GM19395 (cell line): ENCODE measurements at regions not wholly inside any gene's neighbourhood (a gene's known extent, or its start where the extent isn't known, plus 50 kb on each side); places are given as distances from the start of the nearest gene placed in this dataset.

ENCODE experiments used
- ATAC-seq: cut with Tn5 transposase; IDR thresholded peaks from one replicate; pipeline ENCODE4 v1.9.1; 2021; ENCODE audit warnings: mild to moderate bottlenecking, moderate library complexity; ENCODE audit not compliant: unreplicated experiment

DNA sequence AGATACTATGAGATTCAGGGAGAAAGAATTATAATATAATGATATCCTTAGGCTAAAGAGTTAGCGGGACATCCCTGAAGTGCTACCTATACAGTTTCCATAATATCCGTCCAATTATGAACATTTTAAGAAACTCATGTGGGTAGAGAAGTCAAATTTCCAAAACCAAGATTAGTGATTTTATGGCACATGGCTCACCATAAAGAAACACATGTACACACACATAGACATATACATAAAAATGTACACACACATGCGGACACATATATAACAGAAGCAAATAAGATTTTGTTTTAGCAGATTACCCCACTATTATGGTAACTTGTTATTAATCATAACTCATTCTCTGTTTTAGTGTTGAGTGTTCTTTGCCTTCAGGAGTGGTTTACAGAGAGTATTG is 566.7 kb upstream of the NEGR1 start:
- no peak for ATAC-seq

DNA sequence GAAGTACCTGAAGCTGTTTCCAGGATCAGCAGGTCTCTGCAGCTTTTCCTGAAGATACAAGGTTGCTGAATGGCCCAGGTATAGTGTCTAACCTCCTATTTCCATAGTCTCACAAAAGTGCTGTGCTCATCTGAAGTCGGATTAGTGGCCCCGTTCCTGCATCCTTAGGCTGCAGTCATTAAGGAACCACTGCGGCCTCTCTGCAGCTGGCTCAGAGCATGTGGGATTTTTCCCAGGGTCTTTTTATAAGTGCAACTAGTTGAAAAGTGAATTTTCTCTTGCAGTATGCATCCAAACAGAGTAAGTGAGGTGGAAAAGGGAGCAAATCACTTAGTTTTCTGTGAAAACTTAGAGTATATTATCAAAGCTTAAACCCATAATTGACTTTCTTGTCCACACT is 565.3 kb upstream of the NEGR1 start:
- ATAC-seq, result no peak

DNA sequence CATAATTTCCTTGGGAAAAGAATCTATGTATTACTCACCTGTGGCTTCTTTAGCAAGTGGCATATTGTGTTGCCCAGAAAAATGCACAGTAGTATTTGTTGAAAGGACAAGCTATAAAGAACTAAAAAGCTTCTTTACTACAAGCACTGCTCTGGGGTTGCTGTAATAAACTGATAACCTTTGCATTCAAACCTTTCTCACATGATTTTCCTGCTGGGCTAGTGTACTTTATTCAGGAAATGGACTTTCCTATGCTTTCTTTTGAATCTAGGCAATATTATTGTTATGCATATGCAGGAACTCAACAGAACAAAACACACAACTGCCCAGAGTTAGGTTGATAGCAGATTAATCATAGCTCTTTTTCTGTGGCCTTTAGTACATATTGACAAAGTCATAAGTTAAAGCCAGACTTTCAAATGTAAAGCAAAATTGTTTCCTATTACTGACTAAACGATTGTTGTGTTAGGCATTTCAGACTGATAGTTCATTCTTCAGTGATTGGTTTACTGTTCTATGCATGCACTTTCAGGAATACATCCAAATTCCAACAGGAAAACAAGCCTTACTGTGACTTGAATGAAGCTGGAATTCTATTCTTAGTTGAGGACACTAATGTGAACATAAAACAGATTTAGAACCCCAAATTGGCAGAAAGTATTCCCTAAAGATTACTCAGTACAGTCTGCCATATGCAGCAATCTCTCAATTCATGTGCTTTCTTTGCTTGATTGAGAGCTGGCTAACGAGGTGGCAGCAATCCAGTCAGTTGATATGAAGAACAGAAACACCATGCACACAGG is 564.3 kb upstream of the NEGR1 start:
- no peak for ATAC-seq

DNA sequence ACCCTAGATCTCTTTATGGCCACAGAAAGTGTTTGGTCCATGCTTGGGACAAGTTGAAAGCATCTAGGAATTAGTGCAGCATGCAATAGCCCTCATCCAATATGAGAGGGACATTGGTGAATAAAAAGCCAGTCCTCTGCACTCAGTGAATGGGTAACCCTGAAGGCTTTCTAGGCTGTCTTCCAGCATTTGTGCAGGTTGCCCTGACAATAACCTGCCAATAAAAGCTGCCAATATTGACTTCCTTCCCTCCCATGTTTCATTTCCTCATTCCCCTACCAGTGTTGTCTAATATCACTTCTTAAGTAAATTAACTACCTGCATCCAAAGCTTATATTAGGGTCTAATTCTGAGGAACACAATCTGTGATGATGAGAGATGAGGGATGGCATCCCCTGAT is 563.6 kb upstream of the NEGR1 start:
- no peak for ATAC-seq

DNA sequence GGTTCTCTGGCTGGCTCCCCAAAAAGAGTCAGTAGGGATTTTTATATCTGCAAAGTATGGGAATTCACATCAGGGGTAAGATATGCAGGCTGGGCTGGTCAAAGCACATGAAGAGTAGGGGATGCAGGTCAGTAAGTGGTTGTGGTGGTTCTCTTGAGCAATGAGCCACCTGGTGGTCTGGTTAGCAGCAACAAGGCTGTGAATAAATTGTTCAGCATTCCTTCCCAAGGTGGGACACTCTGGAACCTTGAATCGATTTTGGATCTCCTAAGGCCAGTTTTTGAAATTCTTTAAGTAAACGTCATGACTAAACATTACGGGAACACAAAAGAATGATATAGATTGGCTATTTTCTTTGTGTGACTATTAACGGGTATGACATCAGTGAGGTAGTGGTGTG is 563.0 kb upstream of the NEGR1 start:
- ATAC-seq, result no peak

DNA sequence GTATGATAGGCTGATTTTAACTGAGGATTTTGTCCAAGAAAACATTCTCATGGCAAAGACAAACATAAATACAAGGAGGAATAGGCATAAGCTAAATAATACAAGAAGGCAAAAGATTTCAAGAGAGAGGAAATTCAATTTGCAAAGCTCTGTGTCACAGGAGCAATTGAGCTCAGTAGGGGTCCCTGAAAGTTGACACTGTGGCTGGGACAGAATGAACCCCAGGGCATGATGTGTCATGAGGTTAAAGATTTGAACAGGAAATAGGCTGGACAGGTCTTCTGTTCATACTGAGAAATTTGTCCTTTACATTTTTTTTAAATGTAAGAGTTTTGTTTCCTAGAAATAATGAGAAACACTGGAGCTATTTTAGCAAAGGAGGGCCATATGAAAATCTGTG is 555.4 kb upstream of the NEGR1 start:
- no peak for ATAC-seq

DNA sequence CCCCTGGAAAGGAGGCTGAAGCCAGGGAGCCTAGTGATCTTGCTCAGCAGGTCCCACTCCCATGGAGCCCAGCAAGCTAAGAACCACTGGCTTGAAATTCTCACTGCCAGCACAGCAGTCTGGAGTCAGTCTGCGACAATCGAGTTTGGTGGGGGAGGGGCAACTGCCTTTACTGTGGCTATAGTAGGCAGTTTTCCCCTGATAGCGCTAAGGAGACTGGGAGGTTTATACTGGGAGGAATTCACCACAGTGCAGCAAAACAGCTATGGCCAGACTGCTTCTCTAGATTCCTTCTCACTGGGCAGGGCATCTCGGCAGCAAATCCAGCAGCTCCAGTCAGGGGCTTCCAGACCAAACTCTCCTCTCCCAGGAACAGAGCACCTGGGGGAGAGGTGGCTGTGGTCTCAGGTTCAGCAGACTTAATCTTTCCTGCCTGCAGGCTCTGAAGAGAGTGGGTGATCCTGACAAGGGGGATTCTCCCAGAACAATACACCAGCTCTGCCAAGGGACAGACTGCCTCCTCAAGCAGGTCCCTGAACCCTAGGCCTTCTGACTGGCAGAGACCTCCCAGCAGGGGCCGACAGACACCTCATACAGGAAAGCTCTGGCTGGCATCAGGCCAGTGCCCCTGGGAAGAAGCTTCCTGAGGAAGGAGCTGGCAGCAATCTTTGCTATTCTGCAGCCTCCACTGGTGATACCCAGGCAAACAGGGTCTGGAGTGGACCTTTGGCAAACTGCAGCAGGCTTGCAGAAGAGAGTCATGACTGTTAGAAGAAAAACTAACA is 548.5 kb upstream of the NEGR1 start:
- no peak for ATAC-seq

DNA sequence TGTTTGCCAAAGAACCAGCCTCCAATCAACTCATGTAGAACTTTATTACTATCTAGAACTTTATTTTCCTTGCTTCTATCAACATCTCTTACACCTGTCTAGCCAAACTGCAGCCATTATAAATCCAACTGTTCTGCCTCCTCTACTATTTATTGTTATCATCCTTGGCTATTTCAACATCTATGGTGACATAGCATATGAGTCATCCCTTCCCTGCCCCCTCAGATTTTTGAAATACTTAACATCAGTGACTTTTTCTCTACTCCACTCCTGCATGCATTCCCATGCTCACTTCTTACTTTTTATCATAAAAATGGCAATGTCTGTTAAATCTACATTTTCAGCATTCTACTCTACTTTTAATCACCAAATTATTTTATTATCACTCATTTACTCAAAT is 544.9 kb upstream of the NEGR1 start:
- no peak for ATAC-seq

DNA sequence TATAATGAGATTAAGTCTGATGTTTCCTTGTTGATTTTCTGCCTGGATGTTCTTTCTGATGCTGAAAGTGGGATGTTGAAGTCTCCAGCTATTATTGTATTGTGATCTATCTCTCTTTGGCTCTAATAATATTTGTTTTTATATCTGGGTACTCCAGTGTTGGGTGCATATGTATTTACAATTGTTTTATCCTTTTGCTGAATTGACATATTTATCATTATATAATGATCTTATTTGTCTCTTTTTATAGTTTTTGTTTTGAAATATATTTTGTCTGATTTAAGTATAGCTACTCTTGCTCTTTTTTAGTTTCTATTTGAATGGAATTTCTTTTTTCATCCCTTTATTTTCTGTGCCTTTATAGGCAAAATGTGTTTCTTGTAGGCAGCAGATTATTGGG is 522.2 kb upstream of the NEGR1 start:
- no peak for ATAC-seq

DNA sequence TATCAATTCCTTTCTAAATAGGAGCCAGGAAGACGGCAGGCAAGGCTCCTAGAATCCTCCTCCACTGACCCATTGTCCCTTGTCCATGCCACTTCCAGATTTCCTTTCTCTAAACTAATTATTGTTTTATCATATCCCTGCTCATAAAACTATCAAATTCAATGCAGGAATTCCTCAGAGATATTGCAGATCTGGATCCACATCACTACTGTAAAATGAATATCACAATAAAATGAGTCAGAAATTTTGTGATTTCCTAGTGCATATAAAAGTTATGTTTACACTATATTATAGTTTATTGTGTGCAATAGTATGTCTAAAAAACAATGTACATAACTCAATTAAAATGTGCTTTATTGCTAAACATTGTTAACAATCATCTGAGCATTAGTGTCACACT is 498.7 kb upstream of the NEGR1 start:
- ATAC-seq, result no peak

DNA sequence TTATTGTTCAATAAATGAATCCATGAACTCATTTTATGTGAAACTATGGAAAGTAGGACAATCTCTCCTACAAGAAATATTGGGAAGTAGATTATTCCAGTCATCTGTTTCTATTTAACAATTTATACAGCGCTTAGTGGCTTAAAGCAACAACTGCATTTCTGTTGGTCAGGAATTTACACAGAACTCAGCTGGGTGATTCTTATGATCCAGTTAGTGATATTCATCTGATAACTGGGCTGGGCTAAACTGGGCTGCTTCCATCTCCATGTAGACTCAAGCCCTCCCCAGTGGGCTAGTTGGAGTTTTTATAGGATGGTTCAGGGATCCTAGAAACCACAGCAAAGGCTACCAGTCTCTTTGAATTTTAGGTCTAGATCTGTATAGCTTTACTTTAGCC is 497.9 kb upstream of the NEGR1 start:
- no peak for ATAC-seq

DNA sequence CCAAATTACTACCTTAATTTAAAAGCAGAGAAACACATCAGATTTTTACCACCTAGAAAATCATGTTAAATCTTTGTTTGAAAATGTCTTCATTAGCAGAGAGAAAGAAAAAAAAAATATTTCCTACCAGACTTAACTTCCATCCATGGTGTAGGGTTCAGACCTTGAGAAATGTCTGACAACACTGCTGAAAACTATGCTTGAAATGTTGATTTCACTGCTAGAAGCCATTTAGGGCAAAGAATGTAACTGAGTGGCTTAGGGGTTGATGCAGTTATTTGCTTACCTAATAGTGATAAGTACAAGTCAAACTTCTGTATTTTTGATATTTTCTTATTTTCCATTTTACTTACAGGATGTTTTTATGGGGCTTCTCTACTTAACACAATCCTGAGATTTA is 495.6 kb upstream of the NEGR1 start:
- no peak for ATAC-seq

DNA sequence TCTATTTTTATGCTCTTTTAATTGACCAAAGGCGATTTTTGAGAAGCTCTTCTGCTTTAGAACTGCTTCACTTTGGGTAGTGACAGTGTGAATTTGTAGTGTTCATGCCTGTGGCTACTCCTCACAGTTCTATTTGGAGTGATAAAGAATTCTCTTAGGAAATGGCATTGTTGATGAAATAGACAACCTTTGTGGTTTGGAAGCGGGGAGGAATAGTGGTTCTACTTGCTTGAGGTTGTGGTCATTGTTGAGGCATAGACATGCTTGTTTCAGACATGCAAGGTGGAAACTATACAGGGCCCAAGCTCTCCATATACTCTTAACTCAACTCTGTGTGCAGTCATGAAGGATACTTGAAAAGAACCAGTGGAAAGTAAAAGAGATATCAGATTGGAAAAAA is 481.1 kb upstream of the NEGR1 start:
- ATAC-seq, result no peak

DNA sequence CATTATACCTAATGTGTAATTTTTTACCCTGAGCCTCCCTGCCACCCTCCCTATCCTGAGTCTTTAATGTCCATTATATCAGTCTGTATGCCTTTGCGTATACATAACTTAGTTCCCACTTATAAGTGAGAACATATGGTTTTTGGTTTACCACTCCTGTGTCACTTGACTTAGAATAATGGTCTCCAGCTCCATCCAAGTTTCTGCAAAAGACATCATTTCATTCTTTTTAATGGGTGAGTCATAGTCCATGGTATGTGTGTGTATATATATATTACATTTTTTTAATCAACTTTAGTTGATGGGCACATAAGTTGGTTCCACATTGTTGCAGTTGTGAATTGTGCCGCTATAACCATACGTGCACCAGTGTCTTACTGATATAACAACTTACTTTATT is 477.1 kb upstream of the NEGR1 start:
- no peak for ATAC-seq

DNA sequence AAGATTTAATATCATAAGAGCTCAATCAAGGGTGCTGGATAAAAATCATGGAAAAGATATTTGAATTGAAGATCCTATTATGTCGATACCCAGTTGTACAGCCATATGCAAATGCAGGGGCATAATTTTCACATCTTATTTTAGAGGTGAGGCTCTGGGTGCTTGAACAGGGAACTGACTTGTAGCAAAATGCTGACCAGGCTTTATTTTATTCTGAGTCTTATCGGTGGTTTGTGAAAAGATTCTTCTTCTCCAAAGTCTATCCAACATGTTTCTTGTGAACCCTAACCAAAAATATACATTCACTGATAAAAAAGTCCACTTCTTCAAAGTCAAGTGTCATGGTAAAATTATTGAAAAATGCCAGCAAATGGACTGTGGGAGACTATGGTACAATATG is 475.5 kb upstream of the NEGR1 start:
- ATAC-seq, result no peak

DNA sequence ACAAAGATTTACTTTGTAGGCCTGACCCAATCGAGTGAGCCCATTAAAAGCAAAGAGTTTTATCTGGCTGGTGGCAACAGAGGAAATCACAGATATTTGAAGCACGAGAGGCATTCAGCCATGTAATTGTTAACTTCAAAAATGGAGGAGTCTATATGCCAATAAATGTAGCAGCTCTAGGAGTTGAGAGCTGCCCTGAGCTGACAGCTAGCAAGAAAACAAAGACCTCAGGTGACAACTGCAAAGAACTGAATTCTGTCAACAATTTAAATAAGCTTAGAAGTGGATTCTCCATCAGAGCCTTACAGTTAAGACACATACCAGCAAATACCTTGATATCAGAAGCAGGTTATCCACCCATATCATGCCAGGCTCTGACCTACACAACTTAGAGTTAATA is 463.1 kb upstream of the NEGR1 start:
- ATAC-seq, result no peak

DNA sequence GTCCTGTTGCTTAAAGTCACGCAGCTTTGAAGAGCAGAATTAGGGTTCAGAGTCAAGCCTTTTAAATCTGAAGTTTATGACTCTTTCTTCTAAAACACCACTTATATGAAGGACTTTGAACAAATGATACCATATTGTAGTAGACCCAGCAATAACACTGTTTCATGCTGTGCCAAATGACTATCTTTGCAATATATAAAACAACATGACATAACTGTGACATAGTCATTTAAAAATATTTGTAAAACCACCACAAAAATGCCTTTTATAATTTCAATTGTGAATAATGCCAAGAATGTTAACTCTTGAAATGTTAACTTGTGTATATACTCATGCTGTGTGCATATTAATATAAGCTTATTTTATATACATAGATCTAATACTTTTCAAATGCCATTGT is 452.1 kb upstream of the NEGR1 start:
- no peak for ATAC-seq

DNA sequence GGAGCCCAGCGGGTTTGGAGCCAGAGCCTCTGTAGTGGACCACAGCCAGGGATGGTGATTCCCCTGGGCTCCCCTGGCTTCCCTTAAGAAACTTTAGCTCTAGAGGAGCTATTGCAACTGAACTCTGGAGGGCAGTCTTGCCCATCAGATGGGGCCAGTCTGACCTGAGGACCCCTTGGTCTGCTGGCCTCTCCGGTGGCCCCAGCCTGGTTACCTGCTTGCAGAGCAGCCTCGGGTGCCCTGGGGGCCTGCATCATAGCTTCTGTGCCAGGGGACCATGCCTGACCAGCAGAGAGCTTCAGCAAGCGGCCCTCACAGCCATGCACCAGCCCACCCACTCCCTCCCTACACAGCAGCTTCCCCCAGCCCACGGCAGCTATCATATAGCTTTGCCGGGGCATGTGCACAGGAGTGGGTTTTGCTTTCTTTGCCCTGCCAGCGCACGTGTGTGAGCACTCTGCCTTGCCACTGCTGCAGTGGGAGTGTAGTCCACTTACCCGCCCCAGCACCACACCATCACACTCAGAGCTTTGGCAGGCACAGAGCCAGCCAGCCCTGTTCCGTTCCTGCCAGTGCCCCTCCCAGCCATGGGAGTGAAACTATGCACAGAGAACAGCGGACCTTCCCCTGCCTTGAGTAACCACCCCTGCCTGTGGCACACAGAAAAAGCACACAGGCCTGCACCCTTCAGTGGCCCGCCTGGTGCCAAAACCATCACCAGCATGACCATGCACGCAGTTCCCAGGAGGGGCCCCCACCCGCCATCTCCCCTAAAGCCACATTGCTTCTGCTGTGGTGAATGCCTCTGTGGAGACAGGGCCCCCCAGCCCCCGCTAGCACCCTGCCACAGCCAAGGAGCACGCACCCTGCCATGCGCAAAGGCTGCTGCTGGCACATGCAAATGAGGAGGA is 442.9 kb upstream of the NEGR1 start:
- no peak for ATAC-seq

DNA sequence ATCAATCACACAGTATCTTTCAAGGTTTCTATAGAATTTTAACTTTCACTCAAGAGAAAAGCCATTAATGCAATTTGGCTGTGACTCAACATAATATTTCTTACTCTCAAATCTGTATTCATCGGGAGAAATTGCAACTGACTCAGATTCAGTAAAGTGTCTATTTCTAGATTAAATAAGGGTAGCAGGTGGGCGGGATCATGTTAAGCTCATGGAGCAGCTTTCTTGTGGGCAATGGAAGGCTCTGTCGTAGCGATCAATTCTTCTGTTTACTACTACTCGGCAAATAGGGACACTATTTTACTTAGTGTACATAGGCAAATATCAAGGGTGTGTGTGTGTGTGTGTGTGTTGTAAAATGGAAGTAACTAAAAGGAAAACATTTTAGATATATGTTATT is 423.6 kb upstream of the NEGR1 start:
- no peak for ATAC-seq

DNA sequence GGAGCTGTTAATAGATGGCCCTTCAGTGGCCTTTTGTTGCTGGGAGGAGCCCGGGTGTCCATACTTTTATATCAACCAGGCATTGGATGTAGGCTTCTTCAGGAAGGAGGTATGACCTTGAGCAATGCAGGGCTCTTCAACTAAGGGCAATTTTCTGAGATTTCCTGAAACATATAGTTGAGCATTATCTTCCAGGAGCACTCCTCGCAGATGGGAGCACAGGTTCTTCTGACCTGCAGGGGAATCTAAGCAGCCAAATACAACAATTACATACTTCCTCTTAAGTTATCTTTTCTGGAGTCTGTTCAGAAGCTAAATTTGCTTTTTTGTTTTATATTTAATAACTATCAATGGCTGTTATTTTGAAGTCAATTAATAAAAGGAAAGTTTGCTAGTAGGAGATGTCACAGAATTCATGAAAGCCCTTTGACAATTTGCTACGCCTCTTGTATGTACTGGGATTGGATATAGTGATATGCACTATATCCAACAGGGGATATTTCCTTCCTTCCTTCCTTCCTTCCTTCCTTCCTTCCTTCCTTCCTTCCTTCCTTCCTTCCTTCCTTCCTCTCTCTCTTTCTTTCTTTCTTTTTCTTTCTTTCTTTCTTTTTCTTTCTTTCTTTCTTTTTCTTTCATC is 422.6 kb upstream of the NEGR1 start:
- no peak for ATAC-seq

DNA sequence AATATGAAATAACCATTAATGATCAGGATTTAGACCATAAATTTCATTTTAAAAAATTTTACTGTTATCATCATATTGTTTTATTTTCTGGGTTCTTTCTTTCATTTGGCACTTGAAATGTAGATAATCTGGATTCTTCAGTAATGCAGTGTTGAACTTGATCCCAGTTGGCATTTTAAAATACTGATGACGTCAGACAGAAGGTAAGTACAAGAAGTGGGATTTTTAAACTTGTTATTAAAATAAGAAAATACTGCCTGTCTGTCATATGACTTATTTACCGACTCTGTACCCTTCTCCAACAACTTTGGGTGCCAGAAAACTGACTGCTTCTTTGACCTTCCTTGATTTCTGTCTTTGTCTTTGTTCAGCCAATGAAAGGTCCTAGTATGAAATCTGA is 415.1 kb upstream of the NEGR1 start:
- no peak for ATAC-seq
